Transverse colon (tissue), 4 donors: ENCODE measurements at regions not wholly inside any gene's neighbourhood (a gene's known extent, or its start where the extent isn't known, plus 50 kb on each side); places are given as distances from the start of the nearest gene placed in this dataset.

Experiments
- POLR2A ChIP-seq: fragments of 450-650 bp; IDR thresholded peaks from one replicate; pipeline ENCODE4 v1.6.1; 2016; ENCODE audit warnings: antibody characterized with exemption, mild to moderate bottlenecking, moderate library complexity
- POLR2AphosphoS5 ChIP-seq, 3 donors: sonication (generic); formaldehyde crosslinking; IDR thresholded peaks; one replicate each; pipeline ENCODE4 v1.6.1; 2016; ENCODE audit warnings: antibody characterized with exemption in 3 of 3
- TF ChIP-seq, protein P1 (sequence below), 5 experiments: fragments of 200-600 bp in 3 of 5; fragments of 450-650 bp in 2 of 5; sonication (generic) in 3 of 5; IDR thresholded peaks; 1 replicate in 2 of 5; 2 replicates in 3 of 5; pipeline ENCODE4 v1.5.1; 2016 to 2017; ENCODE audit warnings: antibody characterized with exemption in 5 of 5, inconsistent platforms in 3 of 5, mild to moderate bottlenecking in 2 of 5, moderate library complexity in 1 of 5

DNA sequence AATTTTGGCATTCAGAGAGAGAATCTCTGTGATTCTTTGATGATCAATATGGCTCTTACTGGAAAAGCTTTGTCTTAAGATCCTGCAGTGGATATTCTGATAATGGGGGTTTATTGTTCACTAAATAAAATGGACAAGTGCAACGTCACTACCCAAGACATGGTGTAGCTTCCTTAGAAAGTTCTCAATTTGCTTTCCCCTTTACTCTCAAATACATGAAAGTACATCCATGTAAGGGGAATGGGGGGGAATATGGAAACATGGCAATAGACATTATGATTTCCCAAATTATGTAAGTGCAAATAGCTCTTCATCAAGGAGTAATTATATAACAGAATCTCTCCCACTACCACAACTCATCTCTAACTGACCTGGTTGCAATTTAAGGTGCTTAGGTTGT lies 126.3 kb upstream of the DPYD start:
- TF ChIP-seq, protein P1, sequence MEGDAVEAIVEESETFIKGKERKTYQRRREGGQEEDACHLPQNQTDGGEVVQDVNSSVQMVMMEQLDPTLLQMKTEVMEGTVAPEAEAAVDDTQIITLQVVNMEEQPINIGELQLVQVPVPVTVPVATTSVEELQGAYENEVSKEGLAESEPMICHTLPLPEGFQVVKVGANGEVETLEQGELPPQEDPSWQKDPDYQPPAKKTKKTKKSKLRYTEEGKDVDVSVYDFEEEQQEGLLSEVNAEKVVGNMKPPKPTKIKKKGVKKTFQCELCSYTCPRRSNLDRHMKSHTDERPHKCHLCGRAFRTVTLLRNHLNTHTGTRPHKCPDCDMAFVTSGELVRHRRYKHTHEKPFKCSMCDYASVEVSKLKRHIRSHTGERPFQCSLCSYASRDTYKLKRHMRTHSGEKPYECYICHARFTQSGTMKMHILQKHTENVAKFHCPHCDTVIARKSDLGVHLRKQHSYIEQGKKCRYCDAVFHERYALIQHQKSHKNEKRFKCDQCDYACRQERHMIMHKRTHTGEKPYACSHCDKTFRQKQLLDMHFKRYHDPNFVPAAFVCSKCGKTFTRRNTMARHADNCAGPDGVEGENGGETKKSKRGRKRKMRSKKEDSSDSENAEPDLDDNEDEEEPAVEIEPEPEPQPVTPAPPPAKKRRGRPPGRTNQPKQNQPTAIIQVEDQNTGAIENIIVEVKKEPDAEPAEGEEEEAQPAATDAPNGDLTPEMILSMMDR (IDR thresholded peaks at IDR 0.05), result no peak
- TF ChIP-seq POLR2A (no peak), POLR2AphosphoS5 (IDR thresholded peaks at IDR 0.05) (no peak)
